Spleen (tissue), 11 donors: ENCODE measurements at regions not wholly inside any gene's neighbourhood (a gene's known extent, or its start where the extent isn't known, plus 50 kb on each side); places are given as distances from the start of the nearest gene placed in this dataset.
"Not testable (repeated sequence)": the region's sequence is repeated elsewhere in the genome, so short reads cannot be mapped to it uniquely, and the experiment has no call there.

Experiments
- DNase-seq: peaks from one replicate; pipeline ENCODE4 v3.0.0-alpha.2; 2020
- H3K27ac ChIP-seq, 8 donors: fragments of 200-600 bp; sonication (generic) in 7 of 8; 1 replicate in 4 of 8; 2 replicates in 4 of 8; pipeline versions ENCODE4 v1.5.0 to v1.8.0; 2016 to 2021; ENCODE audit warnings: inconsistent platforms in 4 of 8, mild to moderate bottlenecking in 4 of 8, moderate library complexity in 1 of 8
- H3K27me3 ChIP-seq, 7 donors: fragments of 200-600 bp; sonication (generic) in 6 of 7; replicated peaks in 1 of 7; 1 replicate in 4 of 7; 2 replicates in 3 of 7; pipeline versions ENCODE4 v1.5.0 to v1.8.0; 2016 to 2021; ENCODE audit warnings: inconsistent platforms in 3 of 7, mild to moderate bottlenecking in 1 of 7
- H3K36me3 ChIP-seq, 6 donors: fragments of 200-600 bp; sonication (generic) in 5 of 6; 1 replicate in 4 of 6; 2 replicates in 2 of 6; pipeline versions ENCODE4 v1.5.0 to v1.8.0; 2016 to 2021; ENCODE audit warnings: inconsistent platforms in 2 of 6
- H3K4me1 ChIP-seq, 6 donors: fragments of 200-600 bp; sonication (generic) in 5 of 6; 1 replicate in 3 of 6; 2 replicates in 3 of 6; pipeline versions ENCODE4 v1.5.0 to v1.8.0; 2016 to 2021; ENCODE audit warnings: inconsistent platforms in 3 of 6
- H3K4me3 ChIP-seq, 8 donors: fragments of 200-600 bp; sonication (generic) in 7 of 8; 1 replicate in 4 of 8; 2 replicates in 4 of 8; pipeline versions ENCODE4 v1.5.0 to v1.8.0; 2016 to 2021; ENCODE audit warnings: inconsistent platforms in 4 of 8, mild to moderate bottlenecking in 4 of 8, moderate library complexity in 2 of 8
- H3K9me3 ChIP-seq, 8 donors: fragments of 200-600 bp; sonication (generic) in 7 of 8; 1 replicate in 4 of 8; 2 replicates in 4 of 8; pipeline versions ENCODE4 v1.5.0 to v1.8.0; 2016 to 2021; ENCODE audit warnings: inconsistent platforms in 4 of 8
- CTCF ChIP-seq, 11 experiments: fragments of 200-600 bp in 7 of 11; fragments of 450-650 bp in 4 of 11; sonication (generic) in 4 of 11; IDR thresholded peaks in 8 of 11; conservative IDR thresholded peaks in 3 of 11; 1 replicate in 7 of 11; 2 replicates in 4 of 11; pipeline versions ENCODE4 v1.4.0 to v1.8.0; 2016 to 2021; ENCODE audit warnings: antibody characterized with exemption in 11 of 11, inconsistent platforms in 4 of 11, mild to moderate bottlenecking in 1 of 11
- POLR2A ChIP-seq, 3 donors: fragments of 450-650 bp; IDR thresholded peaks; one replicate each; pipeline ENCODE4 v1.5.1; 2017; ENCODE audit warnings: antibody characterized with exemption in 3 of 3, mild to moderate bottlenecking in 1 of 3
- POLR2AphosphoS5 ChIP-seq, 3 donors: sonication (generic); formaldehyde crosslinking; IDR thresholded peaks; one replicate each; pipeline ENCODE4 v1.5.1; 2017; ENCODE audit warnings: antibody characterized with exemption in 3 of 3
- WGBS, 5 donors: extraction: QIAGEN DNeasy Blood & Tissue Kit in 3 of 5; methylation state at CpG; one replicate each; pipeline versions ENCODE4 v1.1.5 to v1.1.7; 2013 to 2018; 5-methylcytosine and 5-hydroxymethylcytosine counted together
- intact Hi-C: fragments of 100-400 bp; cut with DNase I; formaldehyde crosslinking; loops from one replicate; pipeline ENCODE4 v1.15.0; 2023; ENCODE audit warnings: low total_unique reads
- donor health status: healthy with polysubstance abuse.
- donor health status: DM: no; HTN: no; CAD: no; lungs with moderate emphysema.
- donor health status: DM: no; HTN: no; CAD: no.
- donor health status: Bipolar disorder and iron deficiency.
- donor health status: healthy.
- donor health status: DM: no; HTN: no; CAD: no.
- donor health status: DM: yes; HTN: yes; CAD: no.

GRCh38 chr3:22378869-22379268, 627.9 kb upstream of the ZNF385D start:
- no peaks in the 10 kb centered on the region for H3K27me3 ChIP-seq
- DNase-seq: no peak
- no peak overlapping the region for H3K27ac ChIP-seq
- TF ChIP-seq CTCF (IDR thresholded peaks at IDR 0.05 in 8 of 11, conservative IDR thresholded peaks at IDR 0.05 in 3 of 11) (no peak), POLR2A (IDR thresholded peaks at IDR 0.05) (no peak), POLR2AphosphoS5 (IDR thresholded peaks at IDR 0.05) (no peak)
- no peaks in the 10 kb centered on the region for H3K4me1 ChIP-seq
- intact Hi-C loops: no loop called here
- no peaks in the 10 kb centered on the region for H3K36me3 ChIP-seq
- no peak overlapping the region for H3K4me3 ChIP-seq
- no peaks in the 10 kb centered on the region for H3K9me3 ChIP-seq

GRCh38 chr3:22380253-22380652, 629.2 kb upstream of the ZNF385D start:
- H3K27ac ChIP-seq: no peak overlapping the region
- intact Hi-C loops: no loop called here
- H3K27me3 ChIP-seq: no peaks in the 10 kb centered on the region
- TF ChIP-seq POLR2AphosphoS5 (IDR thresholded peaks at IDR 0.05) (no peak), POLR2A (IDR thresholded peaks at IDR 0.05) (no peak), CTCF (IDR thresholded peaks at IDR 0.05 in 8 of 11, conservative IDR thresholded peaks at IDR 0.05 in 3 of 11) (no peak)
- no peaks in the 10 kb centered on the region for H3K4me1 ChIP-seq
- DNase-seq: no peak
- no peaks in the 10 kb centered on the region for H3K36me3 ChIP-seq
- H3K4me3 ChIP-seq: no peak overlapping the region
- no peaks in the 10 kb centered on the region for H3K9me3 ChIP-seq
- 61 to 83% (median 69%) methylated on average over 4 of the region's 4 CpGs for WGBS, 5 donors

GRCh38 chr3:22381564-22381963, 630.6 kb upstream of the ZNF385D start:
- H3K27me3 ChIP-seq, H3K4me1 ChIP-seq, H3K27ac ChIP-seq, intact Hi-C loops, H3K9me3 ChIP-seq, H3K4me3 ChIP-seq, H3K36me3 ChIP-seq: not testable (repeated sequence)
- DNase-seq: peak; percentile 80
- WGBS, 5 donors: 72 to 76% (median 74%) methylated on average over 10 of the region's 10 CpGs

- Histone ChIP-seq H3K4me1 (no peaks in the 10 kb centered on the region), H3K9me3 (no peaks in the 10 kb centered on the region), H3K36me3 (no peaks in the 10 kb centered on the region), H3K27ac (no peak overlapping the region), H3K27me3 (no peaks in the 10 kb centered on the region), H3K4me3 (no peak overlapping the region)
- intact Hi-C loops: no loop called here
- no peak for TF ChIP-seq POLR2AphosphoS5 (IDR thresholded peaks at IDR 0.05)
- no peak for TF ChIP-seq CTCF (IDR thresholded peaks at IDR 0.05 in 8 of 11, conservative IDR thresholded peaks at IDR 0.05 in 3 of 11)
- no peak for TF ChIP-seq POLR2A (IDR thresholded peaks at IDR 0.05)
- DNase-seq: no peak
Measured at GRCh38 chr3:22383285-22383684, 632.3 kb upstream of the ZNF385D start.

GRCh38 chr3:22386107-22386506, 635.1 kb upstream of the ZNF385D start:
- Histone ChIP-seq H3K9me3 (no peaks in the 10 kb centered on the region), H3K27me3 (no peaks in the 10 kb centered on the region), H3K27ac (no peak overlapping the region), H3K4me3 (no peak overlapping the region), H3K36me3 (no peaks in the 10 kb centered on the region), H3K4me1 (no peaks in the 10 kb centered on the region)
- TF ChIP-seq POLR2A (IDR thresholded peaks at IDR 0.05) (no peak), CTCF (IDR thresholded peaks at IDR 0.05 in 8 of 11, conservative IDR thresholded peaks at IDR 0.05 in 3 of 11) (no peak)
- intact Hi-C loops: no loop called here
- no peak for DNase-seq
- WGBS, 5 donors: 83 to 95% (median 89%) methylated on average over 2 of the region's 2 CpGs
